H9 (cell line): ENCODE measurements at regions not wholly inside any gene's neighbourhood (a gene's known extent, or its start where the extent isn't known, plus 50 kb on each side); places are given as distances from the start of the nearest gene placed in this dataset.

Experiments used
- DNase-seq: peaks from one replicate; pipeline ENCODE4 v3.0.0-alpha.2; 2017
- H2AFZ ChIP-seq: one replicate; pipeline ENCODE4 v1.6.1; 2013; ENCODE audit warnings: mild to moderate bottlenecking, low read length, control low read depth, moderate library complexity
- H2AK5ac ChIP-seq: 2 replicates; pipeline ENCODE4 v1.6.1; 2013; ENCODE audit warnings: low read length, control low read depth, mixed read lengths; ENCODE audit not compliant: insufficient read length
- H2BK120ac ChIP-seq: one replicate; pipeline ENCODE4 v1.6.1; 2013; ENCODE audit warnings: low read depth, mild to moderate bottlenecking, low read length, control low read depth, inconsistent platforms; ENCODE audit not compliant: poor library complexity, severe bottlenecking
- H2BK12ac ChIP-seq: 2 replicates; pipeline ENCODE4 v1.6.1; 2013; ENCODE audit warnings: low read length, control low read depth, mixed read lengths, low read depth; ENCODE audit not compliant: insufficient read length
- H2BK15ac ChIP-seq: 2 replicates; pipeline ENCODE4 v1.6.1; 2013; ENCODE audit warnings: low read depth, low read length, control low read depth
- H2BK20ac ChIP-seq: one replicate; pipeline ENCODE4 v1.6.1; 2013; ENCODE audit warnings: low read depth, mild to moderate bottlenecking, low read length, control low read depth, inconsistent platforms; ENCODE audit not compliant: poor library complexity, severe bottlenecking
- H2BK5ac ChIP-seq: 2 replicates; pipeline ENCODE4 v1.6.1; 2013; ENCODE audit warnings: low read length, control low read depth, mixed read lengths; ENCODE audit not compliant: insufficient read length
- H3K14ac ChIP-seq: 2 replicates; pipeline ENCODE4 v1.6.1; 2013; ENCODE audit warnings: low read length, control low read depth; ENCODE audit not compliant: insufficient read depth
- H3K18ac ChIP-seq: 2 replicates; pipeline ENCODE4 v1.6.1; 2013; ENCODE audit warnings: low read depth, mild to moderate bottlenecking, mixed read lengths, low read length, control low read depth; ENCODE audit not compliant: insufficient read length
- H3K23ac ChIP-seq: 2 replicates; pipeline ENCODE4 v1.6.1; 2013; ENCODE audit warnings: low read length, control low read depth, mixed read lengths, low read depth; ENCODE audit not compliant: insufficient read length
- H3K23me2 ChIP-seq: 2 replicates; pipeline ENCODE4 v1.6.1; 2013; ENCODE audit warnings: low read depth, mild to moderate bottlenecking, mixed read lengths, low read length, control low read depth; ENCODE audit not compliant: insufficient read length, poor library complexity, severe bottlenecking
- H3K27ac ChIP-seq: 2 replicates; pipeline ENCODE4 v1.5.1; 2013; ENCODE audit warnings: low read length, control low read depth, mixed read lengths, low read depth; ENCODE audit not compliant: insufficient read length
- H3K27me3 ChIP-seq: 2 replicates; pipeline ENCODE4 v1.6.1; 2013; ENCODE audit warnings: low read length, control low read depth, inconsistent platforms; ENCODE audit not compliant: insufficient read depth
- H3K4ac ChIP-seq: 2 replicates; pipeline ENCODE4 v1.6.1; 2013; ENCODE audit warnings: low read depth, mild to moderate bottlenecking, control low read depth, inconsistent platforms, low read length, moderate library complexity
- H3K4me1 ChIP-seq: 2 replicates; pipeline ENCODE4 v1.6.1; 2013; ENCODE audit warnings: low read length, control low read depth, inconsistent platforms; ENCODE audit not compliant: insufficient read depth
- H3K4me2 ChIP-seq: 2 replicates; pipeline ENCODE4 v1.6.1; 2013; ENCODE audit warnings: low read length, control low read depth, mixed read lengths; ENCODE audit not compliant: insufficient read length, insufficient read depth
- H3K56ac ChIP-seq: 2 replicates; pipeline ENCODE4 v1.6.1; 2013; ENCODE audit warnings: low read depth, mild to moderate bottlenecking, mixed read lengths, low read length, control low read depth; ENCODE audit not compliant: insufficient read length
- H3K79me1 ChIP-seq: 2 replicates; pipeline ENCODE4 v1.6.1; 2013; ENCODE audit warnings: low read depth, mild to moderate bottlenecking, moderate library complexity, low read length, control low read depth, inconsistent platforms; ENCODE audit not compliant: insufficient read depth, poor library complexity, severe bottlenecking
- H3K79me2 ChIP-seq: 2 replicates; pipeline ENCODE4 v1.6.1; 2013; ENCODE audit warnings: low read length, control low read depth, inconsistent platforms; ENCODE audit not compliant: insufficient read depth
- H3K9ac ChIP-seq: 2 replicates; pipeline ENCODE4 v1.6.1; 2013; ENCODE audit warnings: low read length, control low read depth, mixed read lengths; ENCODE audit not compliant: insufficient read length; ENCODE audit errors: extremely low read depth
- H3K9me3 ChIP-seq: one replicate; pipeline ENCODE4 v1.6.1; 2013; ENCODE audit warnings: low read depth, low read length, inconsistent platforms; ENCODE audit not compliant: control insufficient read depth
- H3T11ph ChIP-seq: one replicate; pipeline ENCODE4 v1.6.1; 2013; ENCODE audit warnings: mild to moderate bottlenecking, low read length, control low read depth, inconsistent platforms
- H4K20me1 ChIP-seq: one replicate; pipeline ENCODE4 v1.6.1; 2013; ENCODE audit not compliant: control insufficient read depth, insufficient read length, insufficient read depth
- H4K5ac ChIP-seq: 2 replicates; pipeline ENCODE4 v1.6.1; 2013; ENCODE audit warnings: low read depth, mild to moderate bottlenecking, mixed read lengths, low read length, control low read depth; ENCODE audit not compliant: insufficient read length
- H4K8ac ChIP-seq: replicated peaks from 2 replicates; pipeline ENCODE4 v1.6.1; 2013; ENCODE audit warnings: low read length, control low read depth, mixed read lengths, low read depth; ENCODE audit not compliant: insufficient read length
- H4K91ac ChIP-seq: 2 replicates; pipeline ENCODE4 v1.6.1; 2013; ENCODE audit warnings: low read depth, mild to moderate bottlenecking, moderate library complexity, mixed read lengths, low read length, control low read depth; ENCODE audit not compliant: insufficient read length
- H3K27ac Mint-ChIP-seq, 3 experiments: 2 replicates in 2 of 3; 3 replicates in 1 of 3; pipeline ENCODE4 v1.8.0; 2020 to 2021; ENCODE audit warnings: mixed read lengths in 3 of 3, mild to moderate bottlenecking in 1 of 3, moderate library complexity in 1 of 3
- H3K27me3 Mint-ChIP-seq: 2 replicates; pipeline ENCODE4 v1.8.0; 2021; ENCODE audit warnings: low read depth, mild to moderate bottlenecking, moderate library complexity, mixed read lengths
- H3K36me3 Mint-ChIP-seq, 3 experiments: 2 replicates in 2 of 3; 3 replicates in 1 of 3; pipeline ENCODE4 v1.8.0; 2020 to 2021; ENCODE audit warnings: low read depth in 3 of 3, mixed read lengths in 3 of 3; ENCODE audit not compliant: insufficient read depth in 1 of 3
- H3K4me1 Mint-ChIP-seq, 2 experiments: 2 replicates each; pipeline ENCODE4 v1.8.0; 2020; ENCODE audit warnings: mixed read lengths in 2 of 2
- H3K4me3 Mint-ChIP-seq, 2 experiments: 2 replicates in 1 of 2; 3 replicates in 1 of 2; pipeline ENCODE4 v1.8.0; 2020 to 2021; ENCODE audit warnings: mild to moderate bottlenecking in 2 of 2, mixed read lengths in 2 of 2, moderate library complexity in 1 of 2
- H3K9me3 Mint-ChIP-seq, 2 experiments: 2 replicates in 1 of 2; 3 replicates in 1 of 2; pipeline ENCODE4 v1.8.0; 2020; ENCODE audit warnings: mild to moderate bottlenecking in 2 of 2, mixed read lengths in 2 of 2, moderate library complexity in 1 of 2
- CTCF ChIP-seq: fragments of 200-600 bp; sonication (generic); conservative IDR thresholded peaks from 3 replicates; pipeline ENCODE4 v1.8.0; 2021; ENCODE audit warnings: antibody characterized with exemption, mild to moderate bottlenecking
- WGBS: extraction: QIAGEN DNeasy Blood & Tissue Kit; methylation state at CpG from one replicate; pipeline ENCODE4 v1.1.7; 2013; ENCODE audit warnings: missing lambda C conversion rate, low lambda C conversion rate, mixed read lengths; ENCODE audit not compliant: insufficient read length; ENCODE audit errors: extremely low coverage; 5-methylcytosine and 5-hydroxymethylcytosine counted together

DNA sequence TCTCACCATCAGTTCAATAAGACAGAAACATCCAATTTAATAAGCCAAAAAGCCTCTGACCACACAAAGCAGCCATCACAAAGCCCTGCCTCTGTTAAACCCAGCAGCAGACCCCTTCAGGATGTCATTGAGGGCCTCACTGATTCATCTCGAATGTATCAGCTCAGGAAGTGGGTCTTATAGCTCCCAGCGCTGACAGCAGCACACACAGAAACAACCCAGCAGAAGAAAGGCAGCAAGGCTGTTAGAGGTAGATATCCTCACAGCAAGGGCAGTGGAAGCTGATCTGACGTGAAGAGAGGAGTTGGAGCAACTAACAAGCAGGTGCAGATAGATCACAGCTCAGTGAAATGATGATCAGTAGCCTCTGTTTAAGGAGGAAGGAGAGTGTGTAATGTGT lies 86.2 kb upstream of the NCAM1 start:
- peaks cover 3% of the 10 kb centered on the region for H3K27me3 Mint-ChIP-seq
- no peak overlapping the region for H4K8ac ChIP-seq

More for the DNA sequence above, 86.2 kb upstream of the NCAM1 start:
- no peak overlapping the region for H3T11ph ChIP-seq
- no peak overlapping the region for H3K27ac ChIP-seq
- no peak overlapping the region for H3K56ac ChIP-seq
- H3K9ac ChIP-seq = no peak overlapping the region
- no peaks in the 10 kb centered on the region for H3K27me3 ChIP-seq
- no peak overlapping the region for H3K23ac ChIP-seq
- H2AK5ac ChIP-seq = no peak overlapping the region
- H3K23me2 ChIP-seq = no peaks in the 10 kb centered on the region
- no peak overlapping the region for H4K5ac ChIP-seq
- H2BK20ac ChIP-seq = no peak overlapping the region
- H3K79me1 ChIP-seq = no peaks in the 10 kb centered on the region
- H3K9me3 Mint-ChIP-seq = no peaks in the 10 kb centered on the region
- no peak overlapping the region for H3K4ac ChIP-seq
- H2AFZ ChIP-seq = no peak overlapping the region
- H3K18ac ChIP-seq = no peak overlapping the region
- H3K4me2 ChIP-seq = no peak overlapping the region
- TF ChIP-seq CTCF = no peak
- H2BK120ac ChIP-seq = no peak overlapping the region
- H3K9me3 ChIP-seq = no peaks in the 10 kb centered on the region
- no peaks in the 10 kb centered on the region for H4K20me1 ChIP-seq
- no peak for DNase-seq
- H3K4me1 ChIP-seq = no peaks in the 10 kb centered on the region; the same call in 1 of the 2 replicates
- H3K27ac Mint-ChIP-seq = peak overlapping the region in 1 of 3 experiments; percentile 17; a peak in 1 of 7 replicates
- no peak overlapping the region for H2BK15ac ChIP-seq
- H2BK12ac ChIP-seq = no peak overlapping the region
- WGBS = no CpG with 5 or more reads among the region's 3 CpGs
- H3K4me3 Mint-ChIP-seq = no peak overlapping the region
- no peak overlapping the region for H4K91ac ChIP-seq
- no peaks in the 10 kb centered on the region for H3K36me3 Mint-ChIP-seq
- H3K79me2 ChIP-seq = no peaks in the 10 kb centered on the region
- no peak overlapping the region for H2BK5ac ChIP-seq
- peaks cover 13 to 14% of the 10 kb centered on the region in 2 experiments for H3K4me1 Mint-ChIP-seq
- no peak overlapping the region for H3K14ac ChIP-seq
